Adrenal gland (tissue), 9 donors: ENCODE measurements at regions not wholly inside any gene's neighbourhood (a gene's known extent, or its start where the extent isn't known, plus 50 kb on each side); places are given as distances from the start of the nearest gene placed in this dataset.
"Not testable (repeated sequence)": the region's sequence is repeated elsewhere in the genome, so short reads cannot be mapped to it uniquely, and the experiment has no call there.

ENCODE experiments used
- DNase-seq, 7 donors: peaks; one replicate each; pipeline ENCODE4 v3.0.0-alpha.2; 2019 to 2020
- H3K27ac ChIP-seq, 5 donors: fragments of 200-600 bp; sonication (generic) in 4 of 5; 1 replicate in 3 of 5; 2 replicates in 2 of 5; pipeline versions ENCODE4 v1.5.1 to v1.8.0; 2016 to 2020; ENCODE audit warnings: mild to moderate bottlenecking in 1 of 5
- H3K27me3 ChIP-seq: fragments of 200-600 bp; 2 replicates; pipeline ENCODE4 v1.8.0; 2021
- H3K36me3 ChIP-seq, 2 donors: fragments of 200-600 bp; replicated peaks in 1 of 2; 1 replicate in 1 of 2; 2 replicates in 1 of 2; pipeline versions ENCODE4 v1.5.1 to v1.8.0; 2018 to 2022
- H3K4me1 ChIP-seq, 2 donors: fragments of 200-600 bp; replicated peaks in 1 of 2; 1 replicate in 1 of 2; 2 replicates in 1 of 2; pipeline versions ENCODE4 v1.5.1 to v1.8.0; 2018 to 2021
- H3K4me3 ChIP-seq, 4 donors: fragments of 200-600 bp; sonication (generic) in 3 of 4; one replicate each; pipeline ENCODE4 v1.5.1; 2016 to 2018
- H3K9me3 ChIP-seq, 3 donors: fragments of 200-600 bp; sonication (generic) in 1 of 3; replicated peaks in 1 of 3; 1 replicate in 2 of 3; 2 replicates in 1 of 3; pipeline versions ENCODE4 v1.5.1 to v1.8.0; 2016 to 2021
- POLR2A ChIP-seq, 2 donors: fragments of 450-650 bp; IDR thresholded peaks; one replicate each; pipeline ENCODE4 v1.6.1; 2017; ENCODE audit warnings: antibody characterized with exemption in 2 of 2, mild to moderate bottlenecking in 2 of 2, moderate library complexity in 1 of 2
- WGBS, 4 donors: extraction: QIAGEN DNeasy Blood & Tissue Kit in 2 of 4; methylation state at CpG; one replicate each; pipeline versions ENCODE4 v1.1.5 to v1.1.7; 2013 to 2017; 5-methylcytosine and 5-hydroxymethylcytosine counted together
- intact Hi-C, 2 donors: fragments of 100-400 bp; cut with DNase I; formaldehyde crosslinking; loops; one replicate each; pipeline versions ENCODE4 v1.14.1 to v1.15.0; 2022 to 2023
- TF ChIP-seq, protein P1 (sequence below), 6 experiments: fragments of 450-650 bp in 4 of 6; fragments of 200-600 bp in 2 of 6; sonication (generic) in 1 of 6; IDR thresholded peaks; 1 replicate in 5 of 6; 2 replicates in 1 of 6; pipeline versions ENCODE4 v1.5.1 to v1.8.0; 2016 to 2021; ENCODE audit warnings: antibody characterized with exemption in 6 of 6, mild to moderate bottlenecking in 2 of 6, moderate library complexity in 1 of 6
- donor health status: healthy with polysubstance abuse.
- donor health status: Bipolar disorder and iron deficiency.
- donor health status: DM: yes; HTN: yes; CAD: no.
- donor health status: DM: no; HTN: no; CAD: no.
- donor health status: DM: no; HTN: no; CAD: no.

DNA sequence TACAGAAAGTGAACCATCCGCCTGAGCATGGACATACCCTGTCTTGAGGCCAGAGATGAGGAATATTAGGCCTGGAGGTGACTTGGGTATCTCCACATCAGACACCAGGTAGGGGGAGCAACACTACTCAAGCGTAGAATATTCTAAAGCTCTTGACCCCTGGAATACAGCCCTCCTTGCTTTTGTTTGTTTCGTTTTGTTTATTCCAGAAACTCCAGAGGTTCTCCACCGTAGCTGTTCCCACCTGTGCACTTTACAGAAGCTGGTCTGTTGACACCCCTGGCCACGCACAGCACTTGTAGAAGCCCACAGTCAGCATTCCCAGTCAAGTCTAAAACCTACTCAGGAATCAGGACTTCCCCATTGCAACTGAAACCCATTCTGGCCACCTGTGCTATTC is 139.6 kb upstream of the NEBL start:
- no peaks in the 10 kb centered on the region for H3K9me3 ChIP-seq
- no peaks in the 10 kb centered on the region for H3K36me3 ChIP-seq
- H3K4me1 ChIP-seq = no peaks in the 10 kb centered on the region
- WGBS, 4 donors = 68 to 92% (median 74%) methylated on average over 5 of the region's 5 CpGs
- no peaks in the 10 kb centered on the region for H3K27me3 ChIP-seq
- H3K4me3 ChIP-seq = no peak overlapping the region
- no peak overlapping the region for H3K27ac ChIP-seq
- intact Hi-C loops = no loop called here
- TF ChIP-seq POLR2A (IDR thresholded peaks at IDR 0.05) = no peak
- TF ChIP-seq, protein P1, sequence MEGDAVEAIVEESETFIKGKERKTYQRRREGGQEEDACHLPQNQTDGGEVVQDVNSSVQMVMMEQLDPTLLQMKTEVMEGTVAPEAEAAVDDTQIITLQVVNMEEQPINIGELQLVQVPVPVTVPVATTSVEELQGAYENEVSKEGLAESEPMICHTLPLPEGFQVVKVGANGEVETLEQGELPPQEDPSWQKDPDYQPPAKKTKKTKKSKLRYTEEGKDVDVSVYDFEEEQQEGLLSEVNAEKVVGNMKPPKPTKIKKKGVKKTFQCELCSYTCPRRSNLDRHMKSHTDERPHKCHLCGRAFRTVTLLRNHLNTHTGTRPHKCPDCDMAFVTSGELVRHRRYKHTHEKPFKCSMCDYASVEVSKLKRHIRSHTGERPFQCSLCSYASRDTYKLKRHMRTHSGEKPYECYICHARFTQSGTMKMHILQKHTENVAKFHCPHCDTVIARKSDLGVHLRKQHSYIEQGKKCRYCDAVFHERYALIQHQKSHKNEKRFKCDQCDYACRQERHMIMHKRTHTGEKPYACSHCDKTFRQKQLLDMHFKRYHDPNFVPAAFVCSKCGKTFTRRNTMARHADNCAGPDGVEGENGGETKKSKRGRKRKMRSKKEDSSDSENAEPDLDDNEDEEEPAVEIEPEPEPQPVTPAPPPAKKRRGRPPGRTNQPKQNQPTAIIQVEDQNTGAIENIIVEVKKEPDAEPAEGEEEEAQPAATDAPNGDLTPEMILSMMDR (IDR thresholded peaks at IDR 0.05) = no peak
- no peak for DNase-seq

GRCh38 chr10:21034770-21035169 is 137.7 kb upstream of the NEBL start:
- DNase-seq, H3K36me3 ChIP-seq, intact Hi-C loops, H3K4me3 ChIP-seq, H3K27me3 ChIP-seq, H3K9me3 ChIP-seq, H3K27ac ChIP-seq, H3K4me1 ChIP-seq: not testable (repeated sequence)
- 87 to 95% (median 94%) methylated on average over 3 of the region's 3 CpGs for WGBS, 4 donors

DNA sequence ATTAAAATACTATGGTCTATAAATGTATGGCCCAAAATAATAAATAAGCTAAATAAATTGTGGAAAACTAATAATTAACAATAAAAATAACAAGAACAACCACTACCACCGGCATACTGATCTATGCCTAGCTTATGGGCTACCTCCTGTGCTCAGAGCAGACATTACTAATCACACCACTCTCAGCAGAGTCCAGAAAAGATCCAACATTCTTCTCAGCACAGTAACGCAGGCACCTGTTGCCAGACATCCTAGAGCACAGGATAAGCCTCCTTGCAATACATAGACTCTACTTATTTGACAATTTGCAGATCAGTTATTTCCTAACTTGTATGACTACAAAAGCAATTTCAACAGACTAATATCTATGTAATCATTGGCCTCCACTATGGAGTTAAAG is 137.1 kb upstream of the NEBL start:
- H3K36me3 ChIP-seq = no peaks in the 10 kb centered on the region
- 52 to 82% (median 66%) methylated on average over 2 of the region's 2 CpGs for WGBS, 4 donors

GRCh38 chr10:21032587-21033319 is 135.6 kb upstream of the NEBL start:
- Histone ChIP-seq H3K4me3 (no peak overlapping the region), H3K36me3 (no peaks in the 10 kb centered on the region), H3K27ac (no peak overlapping the region), H3K4me1 (no peaks in the 10 kb centered on the region), H3K27me3 (no peaks in the 10 kb centered on the region), H3K9me3 (peaks cover 0 to 5% (median 0%) of the 10 kb centered on the region in 3 donors)
- TF ChIP-seq, protein P1 (IDR thresholded peaks at IDR 0.05) = no peak
- no peak for TF ChIP-seq POLR2A (IDR thresholded peaks at IDR 0.05)
- no peak for DNase-seq
- 73 to 77% (median 75%) methylated on average over 12 of the region's 12 CpGs for WGBS, 4 donors
- intact Hi-C loops = no loop called here

More for the DNA sequence above, 137.1 kb upstream of the NEBL start:
- Histone ChIP-seq H3K27me3 (no peaks in the 10 kb centered on the region), H3K9me3 (no peaks in the 10 kb centered on the region), H3K4me3 (no peak overlapping the region), H3K27ac (no peak overlapping the region), H3K4me1 (no peaks in the 10 kb centered on the region)
- TF ChIP-seq, protein P1 (IDR thresholded peaks at IDR 0.05) = no peak
- TF ChIP-seq POLR2A (IDR thresholded peaks at IDR 0.05) = no peak
- intact Hi-C loops = no loop called here
- no peak for DNase-seq

GRCh38 chr10:21031232-21031795 is 134.2 kb upstream of the NEBL start:
- H3K9me3 ChIP-seq = peaks cover 0 to 5% (median 0%) of the 10 kb centered on the region in 3 donors
- no peaks in the 10 kb centered on the region for H3K27me3 ChIP-seq
- H3K36me3 ChIP-seq = no peaks in the 10 kb centered on the region
- 89 to 93% (median 89%) methylated on average over 7 of the region's 7 CpGs for WGBS, 4 donors
- intact Hi-C loops = no loop called here
- DNase-seq = no peak
- H3K27ac ChIP-seq = no peak overlapping the region
- TF ChIP-seq, protein P1 (IDR thresholded peaks at IDR 0.05) = no peak
- no peak for TF ChIP-seq POLR2A (IDR thresholded peaks at IDR 0.05)
- H3K4me1 ChIP-seq = no peaks in the 10 kb centered on the region
- no peak overlapping the region for H3K4me3 ChIP-seq
